Activated CD8-positive, alpha-beta memory T cell treated with anti-CD3 and anti-CD28 coated beads, Interleukin-2, amount 50 U/mL, for 48 hours (primary cell): ENCODE measurements at regions not wholly inside any gene's neighbourhood (a gene's known extent, or its start where the extent isn't known, plus 50 kb on each side); places are given as distances from the start of the nearest gene placed in this dataset.

Experiments
- DNase-seq: peaks from one replicate; pipeline ENCODE4 v3.0.0-alpha.2; 2020

DNA sequence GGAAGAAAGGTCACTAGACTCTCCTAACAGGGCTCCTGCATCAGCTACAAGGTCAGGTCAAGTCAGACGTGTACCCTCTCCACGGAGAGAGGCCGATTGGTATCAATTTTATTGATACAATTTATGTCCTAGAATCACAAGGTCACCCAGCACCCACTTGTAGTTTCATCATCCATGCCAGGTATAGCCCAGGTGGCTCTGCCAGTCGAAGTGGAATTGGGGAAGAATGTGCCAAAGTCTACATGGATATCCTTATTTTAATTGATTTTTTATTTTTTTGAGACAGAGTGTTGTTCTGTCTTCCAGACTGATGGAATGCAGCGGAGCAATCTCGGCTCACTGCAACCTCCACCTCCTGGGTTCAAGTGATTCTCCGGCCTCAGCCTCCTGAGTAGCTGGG lies 334.1 kb downstream of the SHANK2 start:
- DNase-seq = no peak

DNA sequence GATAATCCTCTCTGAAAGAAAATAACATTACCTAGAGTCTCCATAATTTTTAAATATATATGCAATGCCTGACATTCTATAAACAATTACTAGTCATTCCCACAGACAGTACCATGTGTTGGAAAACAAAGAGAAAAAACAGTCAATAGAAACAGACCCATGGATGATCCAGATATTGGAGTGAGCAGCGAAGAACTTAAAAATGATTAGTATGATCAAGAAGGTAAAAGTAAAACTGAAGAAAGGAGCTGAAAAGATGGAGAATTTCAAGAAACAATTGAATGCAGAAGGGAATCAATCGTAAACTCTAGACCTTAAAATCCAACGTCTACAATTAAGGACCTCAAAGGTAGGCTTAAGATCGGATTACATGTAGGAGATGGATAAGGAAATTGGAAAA lies 330.6 kb downstream of the SHANK2 start:
- DNase-seq = no peak

DNA sequence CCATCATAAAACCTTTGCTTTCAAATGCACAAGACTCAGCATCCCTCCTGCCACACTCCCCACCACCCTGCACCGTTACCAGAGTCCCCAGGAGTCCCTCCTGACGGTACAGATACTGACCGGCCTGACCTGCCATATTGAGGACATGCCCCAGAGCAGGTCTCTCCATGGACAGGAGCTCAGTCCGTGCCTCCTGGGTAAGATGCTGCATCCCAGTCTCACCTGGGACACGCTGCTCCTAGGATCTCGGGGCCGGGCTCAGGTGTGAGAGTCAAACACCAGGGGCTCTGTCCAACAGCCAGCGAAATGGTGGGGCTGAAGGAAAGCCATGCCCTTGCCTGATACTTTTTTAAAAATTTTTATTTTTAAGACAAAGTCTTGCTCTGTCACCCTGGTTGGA lies 328.3 kb downstream of the SHANK2 start:
- no peak for DNase-seq

DNA sequence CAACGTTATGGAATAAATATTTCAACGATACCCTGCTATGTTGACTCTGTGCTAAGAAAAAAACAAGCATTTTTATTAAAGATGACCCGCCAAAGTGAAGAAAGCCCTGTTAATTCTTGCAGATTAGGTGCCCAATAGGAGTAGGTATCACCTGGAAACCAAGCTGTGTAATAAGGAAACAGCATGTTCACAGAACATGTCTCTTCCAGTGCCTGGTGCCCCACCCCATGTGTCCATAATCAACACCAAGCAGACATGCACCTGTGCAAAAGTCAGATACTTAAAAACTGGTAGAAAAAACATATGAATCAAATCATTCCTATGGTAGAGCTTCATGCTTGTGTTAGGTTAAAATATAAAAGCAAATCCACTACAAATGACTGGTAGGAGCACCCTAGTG lies 327.1 kb downstream of the SHANK2 start:
- DNase-seq = no peak

DNA sequence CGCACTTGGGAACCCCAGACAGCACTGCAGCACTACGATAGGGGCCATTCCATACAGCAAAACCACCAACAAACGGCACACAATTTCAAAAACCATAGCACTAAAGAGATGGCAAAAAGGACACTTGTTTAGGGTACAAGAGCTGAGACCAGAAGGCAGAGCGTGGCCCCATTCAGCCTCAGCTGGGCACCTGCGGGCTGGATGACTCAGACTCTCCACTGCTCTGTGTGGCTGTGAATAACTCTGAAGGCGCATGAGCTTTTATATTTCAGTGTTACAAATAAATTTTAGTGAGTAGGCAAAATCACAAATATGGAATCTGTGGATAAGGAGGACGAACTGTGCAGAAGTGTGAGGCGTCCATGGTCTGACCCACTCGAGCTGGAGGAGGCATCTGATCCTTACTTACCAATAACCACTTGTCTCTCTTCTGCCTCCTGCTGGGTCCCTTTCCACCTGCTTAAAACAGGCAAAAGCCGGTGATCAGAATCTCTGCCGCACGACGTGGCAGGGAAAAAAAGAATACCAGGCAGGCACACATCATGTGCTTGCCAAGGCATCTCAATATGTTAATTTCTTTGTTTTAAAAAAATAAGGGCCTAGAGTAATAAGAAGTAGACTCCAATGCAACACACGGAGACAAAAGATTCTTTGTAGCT lies 325.7 kb downstream of the SHANK2 start:
- DNase-seq = no peak

DNA sequence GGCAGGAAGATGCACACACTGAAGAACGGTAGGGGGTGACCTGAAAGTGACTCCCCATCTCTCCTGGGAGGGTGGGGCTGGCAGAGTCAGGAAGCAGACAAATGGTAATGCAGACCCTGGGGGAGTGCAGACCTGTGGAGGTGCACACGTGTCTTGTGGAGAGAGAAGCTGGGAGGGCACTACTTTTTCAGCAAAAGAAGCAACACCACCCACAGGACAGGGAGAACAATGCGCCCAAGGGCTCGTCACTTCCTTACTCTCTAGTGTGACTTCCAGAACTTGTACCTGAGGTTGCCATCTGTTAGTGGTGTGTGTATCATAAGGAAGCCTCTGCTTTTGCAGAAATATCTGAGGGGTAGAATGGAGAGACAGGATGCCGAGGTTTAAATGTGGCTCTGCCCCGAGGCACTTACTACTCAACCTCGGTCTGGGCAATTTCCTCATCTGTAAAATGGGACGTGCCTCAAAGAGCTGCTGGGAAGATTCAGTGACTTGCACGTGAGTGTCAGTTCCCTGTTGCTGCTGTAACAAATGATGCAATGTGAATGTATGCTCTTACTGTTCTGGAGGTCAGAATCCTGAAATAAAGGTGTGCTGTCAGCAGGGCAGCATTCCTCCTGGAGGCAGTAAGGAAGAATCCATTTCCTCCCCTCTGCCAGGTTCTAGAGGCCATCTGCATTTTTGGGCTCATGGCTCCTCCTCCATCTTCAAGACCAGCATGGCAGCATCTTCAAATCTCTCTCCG lies 323.4 kb downstream of the SHANK2 start:
- no peak for DNase-seq

DNA sequence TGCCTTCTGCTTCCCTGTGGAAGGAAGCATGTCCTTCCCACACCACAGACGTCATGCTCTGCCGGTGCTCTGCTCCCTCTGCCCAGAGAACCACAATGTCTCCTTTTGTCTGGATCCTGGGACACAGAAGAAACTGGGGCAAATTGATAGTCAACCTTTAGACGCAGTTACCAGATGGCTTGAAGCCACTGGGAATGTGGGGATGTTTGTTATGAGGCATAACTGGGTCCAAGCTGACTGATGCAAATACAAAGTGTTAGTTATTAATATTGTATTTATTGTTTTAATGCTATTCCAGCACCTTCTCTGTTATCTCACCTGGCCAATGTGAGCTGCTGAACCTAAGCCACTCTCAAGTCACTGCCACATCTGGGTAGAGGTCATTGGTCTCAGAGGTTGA lies 322.2 kb downstream of the SHANK2 start:
- DNase-seq = no peak

DNA sequence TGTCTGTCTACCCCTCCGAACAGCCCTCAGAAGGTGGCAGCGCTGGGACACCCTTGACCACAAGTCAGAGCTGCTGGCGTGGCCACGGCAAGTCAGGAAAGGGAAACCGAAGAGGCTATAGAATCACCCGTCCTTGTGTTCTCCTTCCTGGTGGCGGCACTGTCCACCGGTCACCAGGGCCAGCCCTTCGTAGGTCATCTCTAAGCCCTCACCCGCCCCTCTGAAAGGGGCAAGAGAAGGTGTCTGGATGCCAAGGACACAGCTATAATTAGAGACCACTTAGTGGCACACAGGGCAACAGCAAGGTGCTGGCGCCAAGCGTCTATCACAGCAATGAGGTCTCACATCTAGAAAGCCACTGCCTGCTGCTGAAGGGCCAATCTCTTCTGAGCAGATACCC lies 320.9 kb downstream of the SHANK2 start:
- no peak for DNase-seq

DNA sequence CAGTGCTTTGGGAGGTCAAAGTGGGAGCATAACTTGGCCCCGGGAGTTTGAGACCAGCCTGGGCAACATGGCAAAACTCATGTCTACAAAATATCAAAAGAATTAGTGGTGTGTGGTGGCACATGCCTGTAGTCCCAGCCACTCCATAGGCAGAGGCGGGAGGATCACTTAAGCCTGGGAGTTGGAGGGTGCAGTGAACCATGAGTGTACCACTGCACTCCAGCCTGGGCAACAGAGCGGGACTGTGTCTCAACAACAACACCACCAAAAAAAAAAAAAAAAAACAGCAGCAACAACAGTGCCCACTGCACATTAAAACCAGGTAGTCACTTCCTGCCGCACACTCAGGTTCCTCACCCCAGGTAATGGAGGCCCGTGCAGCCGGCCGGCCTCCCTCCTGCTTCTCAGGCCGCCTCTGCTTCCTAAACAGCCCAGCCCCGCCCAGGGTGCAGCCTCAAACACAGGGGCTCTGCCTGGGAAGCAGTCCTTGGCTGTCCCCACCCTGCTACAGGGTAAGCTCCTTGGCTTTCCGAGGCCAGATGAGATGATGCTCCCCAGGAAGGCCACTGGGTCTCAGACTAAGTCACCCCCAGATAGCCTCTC lies 318.3 kb downstream of the SHANK2 start:
- no peak for DNase-seq

DNA sequence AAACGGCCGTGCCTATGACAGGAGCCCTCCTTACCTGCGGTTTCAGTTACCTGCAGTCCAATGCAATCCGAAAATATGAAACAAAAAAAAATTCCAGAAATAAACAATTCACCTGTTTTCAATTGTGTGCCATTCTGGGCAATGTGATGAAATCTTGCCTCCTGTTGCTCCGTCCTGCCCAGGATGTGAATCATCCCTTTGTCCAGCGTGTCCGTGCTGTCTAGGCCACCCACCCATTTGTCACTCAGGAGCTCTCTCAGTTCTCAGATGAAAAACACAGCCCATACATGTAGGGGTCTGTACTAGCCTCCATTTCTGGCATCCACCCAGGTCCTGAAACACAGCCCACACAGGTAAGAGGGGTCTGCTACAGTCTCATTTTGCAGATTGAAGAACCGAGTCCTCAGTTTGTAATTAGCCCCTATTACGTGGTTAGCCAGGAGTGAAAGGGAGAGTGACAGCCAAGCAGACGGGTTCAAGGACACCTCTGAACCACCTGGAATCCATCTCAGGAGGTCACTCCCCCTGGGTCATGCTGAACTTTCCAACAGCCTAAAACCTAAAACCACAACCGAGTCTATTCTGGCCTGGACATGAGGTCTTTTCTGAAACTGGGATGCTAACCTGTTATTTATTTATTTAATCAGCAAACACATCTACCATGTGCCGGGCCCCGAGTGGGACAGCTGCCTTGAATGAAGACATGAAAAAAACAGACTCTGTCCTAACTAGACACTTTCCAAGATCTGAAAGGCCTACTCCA lies 317.2 kb downstream of the SHANK2 start:
- no peak for DNase-seq

DNA sequence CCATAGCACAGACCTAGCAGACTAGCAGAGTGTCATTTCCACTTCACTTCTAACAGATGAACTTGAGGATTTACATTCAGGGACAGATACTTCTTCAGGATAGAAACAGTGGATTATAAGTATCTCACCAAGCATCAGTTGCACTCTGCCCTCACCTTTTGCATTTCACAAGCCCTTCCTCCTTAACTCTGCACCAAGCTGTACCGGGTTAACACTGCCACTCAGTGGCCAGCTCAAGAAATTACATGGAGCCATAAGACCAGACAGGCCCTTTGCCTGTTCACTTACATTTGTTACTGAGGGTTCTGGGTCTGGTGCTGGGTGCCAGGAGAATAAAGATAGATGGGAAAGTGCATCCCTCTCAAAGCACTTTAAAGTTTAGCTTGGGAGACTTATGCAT lies 309.8 kb downstream of the SHANK2 start:
- peak; percentile 60 for DNase-seq

DNA sequence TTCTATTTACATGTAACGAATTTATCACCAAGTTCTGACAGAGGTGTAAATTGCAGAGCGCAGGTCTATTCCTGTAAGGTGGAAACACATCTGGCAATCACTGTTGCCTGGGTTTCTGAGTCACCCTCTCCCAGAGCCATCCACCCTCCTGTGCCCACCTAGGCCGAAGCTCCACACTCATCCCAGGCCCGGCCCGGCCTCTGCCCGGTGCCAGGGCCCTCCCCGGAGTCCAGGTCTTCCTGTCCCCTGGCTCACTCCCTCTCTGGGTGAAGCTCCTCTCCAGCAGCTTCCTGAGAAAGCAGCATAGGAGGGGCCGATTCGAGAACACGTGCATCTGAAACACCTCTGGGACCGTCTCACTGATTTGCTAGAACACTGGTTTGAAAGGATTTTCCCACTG lies 308.2 kb downstream of the SHANK2 start:
- DNase-seq = no peak

DNA sequence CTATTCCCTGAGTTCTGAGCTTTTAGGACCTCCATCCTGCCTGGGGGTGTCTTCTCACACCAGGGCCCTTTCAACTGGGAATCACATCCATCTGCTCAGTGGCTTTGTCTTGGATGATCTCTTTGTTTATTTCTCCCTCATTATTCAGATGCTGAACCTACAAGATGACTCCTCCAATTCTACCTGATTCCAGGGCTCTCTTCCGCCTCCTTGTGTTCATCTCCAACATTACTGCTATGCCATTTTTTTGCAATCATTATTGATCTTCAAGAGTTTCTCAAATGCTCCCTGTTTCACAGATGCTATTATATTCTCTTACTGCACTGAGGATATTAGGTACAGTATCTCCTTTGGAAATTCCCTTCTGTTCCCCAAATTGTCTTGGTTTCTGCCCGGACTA lies 307.7 kb downstream of the SHANK2 start:
- DNase-seq = no peak

DNA sequence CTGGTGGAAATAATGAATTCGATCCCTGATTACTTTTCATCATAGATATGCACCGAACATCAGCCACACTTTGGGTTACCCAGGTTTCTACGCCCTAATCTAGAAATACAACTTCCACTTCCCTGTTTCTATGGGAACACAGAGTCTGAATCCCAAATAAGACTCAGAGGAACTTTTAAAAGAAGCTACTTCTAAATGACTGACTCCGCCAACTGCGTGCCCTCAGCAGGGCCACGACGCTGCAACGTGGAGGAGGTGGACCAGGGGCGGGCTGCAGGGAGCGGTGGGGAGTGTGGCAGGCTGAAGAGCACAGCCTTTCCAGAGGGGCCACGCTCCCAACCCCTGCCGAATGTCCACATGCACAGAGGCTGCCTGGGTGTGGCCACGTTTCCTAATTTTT lies 304.0 kb downstream of the SHANK2 start:
- no peak for DNase-seq

DNA sequence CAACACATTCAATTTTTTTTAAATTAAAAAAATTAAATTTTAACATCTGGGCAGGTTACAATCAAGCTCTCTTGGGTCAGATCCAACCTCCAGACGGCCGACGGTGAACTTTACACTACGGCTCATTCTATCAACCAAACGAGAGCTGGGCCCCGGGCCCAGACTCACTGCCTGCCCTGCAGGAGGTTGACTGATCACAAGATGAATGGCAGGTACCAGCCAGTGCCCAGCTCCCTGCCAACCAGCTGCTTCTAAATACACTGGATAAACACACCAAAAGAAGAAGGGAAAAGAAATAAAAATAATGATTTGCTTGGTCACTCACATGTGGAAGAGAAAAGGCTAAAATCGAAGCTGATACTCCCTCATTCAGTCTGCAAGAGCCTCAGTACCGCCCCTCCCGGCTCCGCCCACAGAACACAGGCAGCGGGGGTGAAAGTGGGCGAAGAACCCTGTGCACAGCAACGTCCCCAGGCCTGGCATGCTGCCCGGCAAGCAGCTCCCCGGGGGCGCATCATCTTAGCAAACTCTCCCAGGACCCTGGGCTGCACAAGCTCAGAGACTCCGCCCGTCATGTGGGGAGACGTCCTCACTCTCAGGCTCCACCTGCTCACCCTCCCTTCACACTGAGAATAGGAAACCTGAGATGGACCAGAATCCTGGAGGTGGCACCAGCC lies 303.4 kb downstream of the SHANK2 start:
- no peak for DNase-seq

DNA sequence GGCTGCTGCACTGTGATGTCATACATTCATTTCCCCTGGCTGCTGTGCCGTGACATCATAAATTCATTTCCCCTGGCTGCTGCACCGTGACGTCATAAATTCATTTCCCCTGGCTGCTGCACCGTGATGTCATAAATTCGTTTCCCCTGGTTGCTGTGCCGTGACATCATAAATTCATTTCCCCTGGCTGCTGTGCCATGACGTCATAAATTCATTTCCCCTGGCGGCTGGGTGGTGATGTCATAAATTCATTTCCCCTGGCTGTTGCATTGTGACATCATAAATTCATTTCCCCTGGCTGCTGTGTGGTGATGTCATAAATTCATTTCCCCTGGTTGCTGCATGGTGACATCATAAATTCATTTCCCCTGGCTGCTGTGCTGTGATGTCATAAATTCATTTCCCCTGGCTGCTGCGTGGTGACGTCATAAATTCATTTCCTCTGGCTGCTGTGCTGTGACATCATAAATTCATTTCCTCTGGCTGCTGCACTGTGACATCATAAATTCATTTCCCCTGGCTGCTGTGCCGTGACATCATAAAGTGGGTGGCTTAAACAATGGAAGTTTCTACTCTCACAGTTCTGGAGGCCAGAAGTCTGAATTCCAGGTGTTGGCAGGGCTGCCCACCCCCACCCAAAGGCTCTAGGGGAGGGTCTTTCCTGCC lies 301.1 kb downstream of the SHANK2 start:
- no peak for DNase-seq

DNA sequence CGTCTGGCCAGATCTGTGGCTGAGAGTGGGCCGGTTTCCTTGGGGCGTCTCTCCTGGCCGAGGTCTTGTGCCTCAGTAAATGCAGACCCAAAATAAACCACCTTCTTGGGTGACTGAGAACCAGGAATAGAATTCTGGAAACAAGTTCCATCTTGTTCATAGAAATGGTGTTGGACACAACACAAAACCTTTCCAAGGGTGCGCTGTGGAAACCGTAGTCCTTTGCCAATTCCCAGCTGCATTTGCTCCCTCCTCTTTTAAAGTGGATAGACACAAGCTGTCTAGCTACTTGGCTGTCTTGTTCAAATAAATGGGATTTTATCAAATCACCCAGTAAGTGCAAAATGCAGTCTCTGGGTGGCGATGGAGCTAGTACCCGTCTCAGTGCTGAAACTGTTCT lies 300.2 kb downstream of the SHANK2 start:
- no peak for DNase-seq

DNA sequence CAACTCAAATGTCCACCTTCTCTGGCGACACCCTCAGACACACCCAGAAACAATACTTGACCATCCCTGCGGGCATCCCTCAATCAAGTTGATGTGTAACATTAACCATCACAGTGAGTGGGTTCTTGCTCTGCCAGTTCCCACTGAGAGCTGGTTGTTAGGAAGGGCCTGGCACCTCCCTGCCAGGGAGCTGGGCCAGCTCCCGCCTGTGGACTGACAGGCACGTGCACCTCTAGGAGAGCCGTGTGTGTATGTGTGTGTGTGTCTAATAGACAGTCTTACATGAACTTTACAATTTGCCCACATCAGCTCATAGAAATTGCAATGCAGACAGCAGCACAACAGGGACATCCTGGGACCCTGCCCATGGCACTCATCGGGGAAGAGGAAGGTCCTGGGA lies 298.7 kb downstream of the SHANK2 start:
- DNase-seq = no peak

DNA sequence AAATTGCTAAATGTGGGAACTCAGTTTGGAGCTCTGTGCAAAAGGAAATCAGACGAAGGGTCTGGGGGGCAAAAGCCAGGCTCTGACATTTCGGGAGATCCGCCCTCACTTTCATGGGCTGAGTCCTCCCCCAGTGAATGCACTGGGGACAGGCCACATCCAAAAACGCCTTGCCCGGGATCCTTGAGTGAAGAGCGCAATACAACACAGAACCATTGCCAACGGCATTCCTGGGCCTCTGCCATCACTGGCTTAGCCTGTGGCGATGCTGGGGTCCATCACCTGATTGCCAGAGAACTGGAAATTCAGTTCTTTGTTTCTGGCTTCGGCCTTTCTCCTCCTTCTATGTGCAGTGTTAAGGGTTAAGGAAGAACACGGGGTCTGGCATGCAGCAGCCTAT lies 297.9 kb downstream of the SHANK2 start:
- no peak for DNase-seq
